Ascending aorta (tissue), 2 donors: ENCODE measurements at regions not wholly inside any gene's neighbourhood (a gene's known extent, or its start where the extent isn't known, plus 50 kb on each side); places are given as distances from the start of the nearest gene placed in this dataset.
A peak's percentile ranks its signal among the peaks of the same experiment; 100 is the strongest.
"Not testable (repeated sequence)": the region's sequence is repeated elsewhere in the genome, so short reads cannot be mapped to it uniquely, and the experiment has no call there.

Experiments used
- DNase-seq, 2 donors: peaks; one replicate each; pipeline ENCODE4 v3.0.0-alpha.2; 2019; ENCODE audit warnings: low spot score in 2 of 2
- H3K27ac ChIP-seq, 2 donors: fragments of 200-600 bp; sonication (generic); one replicate each; pipeline ENCODE4 v1.5.1; 2016 to 2017; ENCODE audit warnings: mild to moderate bottlenecking in 1 of 2
- H3K27me3 ChIP-seq: fragments of 200-600 bp; sonication (generic); one replicate; pipeline ENCODE4 v1.5.1; 2017
- H3K36me3 ChIP-seq, 2 donors: fragments of 200-600 bp; sonication (generic); one replicate each; pipeline ENCODE4 v1.5.1; 2016
- H3K4me1 ChIP-seq, 2 donors: fragments of 200-600 bp; sonication (generic); one replicate each; pipeline ENCODE4 v1.5.1; 2016 to 2017; ENCODE audit warnings: mild to moderate bottlenecking in 1 of 2
- H3K4me3 ChIP-seq, 2 donors: fragments of 200-600 bp; sonication (generic); one replicate each; pipeline ENCODE4 v1.5.1; 2016 to 2017; ENCODE audit warnings: mild to moderate bottlenecking in 1 of 2
- H3K9me3 ChIP-seq, 2 donors: fragments of 200-600 bp; sonication (generic); one replicate each; pipeline ENCODE4 v1.5.1; 2016
- intact Hi-C: fragments of 100-400 bp; cut with DNase I; formaldehyde crosslinking; loops from one replicate; pipeline ENCODE4 v1.15.1; 2023
- TF ChIP-seq, protein P1 (sequence below), 3 experiments: fragments of 200-600 bp in 2 of 3; fragments of 450-650 bp in 1 of 3; sonication (generic) in 2 of 3; IDR thresholded peaks; one replicate each; pipeline ENCODE4 v1.5.1; 2016 to 2019; ENCODE audit warnings: antibody characterized with exemption in 3 of 3, mild to moderate bottlenecking in 1 of 3, moderate library complexity in 1 of 3

DNA sequence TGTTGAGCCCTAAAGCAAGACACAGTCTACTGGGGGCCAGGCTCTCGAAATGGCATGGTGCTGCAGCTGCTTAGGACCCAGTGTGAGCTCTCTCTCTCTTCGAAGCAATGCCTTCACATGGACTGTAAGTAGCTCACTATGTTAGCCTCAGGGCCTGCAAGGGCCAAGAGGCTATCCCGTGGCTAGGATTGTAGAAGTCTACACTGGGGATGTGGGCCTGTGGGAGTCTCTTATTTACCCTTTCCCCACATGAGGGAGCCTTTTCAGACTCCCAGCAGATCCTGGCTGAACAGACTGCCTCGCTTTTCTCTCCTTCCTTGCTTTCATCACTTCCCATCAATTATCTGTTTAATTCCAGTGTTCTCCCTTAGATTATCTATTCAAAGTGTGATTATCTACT lies 101.4 kb downstream of the GPR65 start:
- Histone ChIP-seq H3K27me3 (no peaks in the 10 kb centered on the region), H3K36me3 (no peaks in the 10 kb centered on the region), H3K27ac (no peak overlapping the region), H3K4me3 (no peak overlapping the region), H3K9me3 (peaks cover 0 to 3% of the 10 kb centered on the region in 2 donors), H3K4me1 (no peaks in the 10 kb centered on the region)
- DNase-seq: no peak
- intact Hi-C loops: no loop called here
- TF ChIP-seq, protein P1, sequence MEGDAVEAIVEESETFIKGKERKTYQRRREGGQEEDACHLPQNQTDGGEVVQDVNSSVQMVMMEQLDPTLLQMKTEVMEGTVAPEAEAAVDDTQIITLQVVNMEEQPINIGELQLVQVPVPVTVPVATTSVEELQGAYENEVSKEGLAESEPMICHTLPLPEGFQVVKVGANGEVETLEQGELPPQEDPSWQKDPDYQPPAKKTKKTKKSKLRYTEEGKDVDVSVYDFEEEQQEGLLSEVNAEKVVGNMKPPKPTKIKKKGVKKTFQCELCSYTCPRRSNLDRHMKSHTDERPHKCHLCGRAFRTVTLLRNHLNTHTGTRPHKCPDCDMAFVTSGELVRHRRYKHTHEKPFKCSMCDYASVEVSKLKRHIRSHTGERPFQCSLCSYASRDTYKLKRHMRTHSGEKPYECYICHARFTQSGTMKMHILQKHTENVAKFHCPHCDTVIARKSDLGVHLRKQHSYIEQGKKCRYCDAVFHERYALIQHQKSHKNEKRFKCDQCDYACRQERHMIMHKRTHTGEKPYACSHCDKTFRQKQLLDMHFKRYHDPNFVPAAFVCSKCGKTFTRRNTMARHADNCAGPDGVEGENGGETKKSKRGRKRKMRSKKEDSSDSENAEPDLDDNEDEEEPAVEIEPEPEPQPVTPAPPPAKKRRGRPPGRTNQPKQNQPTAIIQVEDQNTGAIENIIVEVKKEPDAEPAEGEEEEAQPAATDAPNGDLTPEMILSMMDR (IDR thresholded peaks at IDR 0.05): no peak

GRCh38 chr14:88127669-88128068 lies 122.7 kb downstream of the GPR65 start:
- H3K9me3 ChIP-seq, H3K4me3 ChIP-seq, H3K36me3 ChIP-seq, H3K4me1 ChIP-seq, DNase-seq, intact Hi-C loops, H3K27me3 ChIP-seq, H3K27ac ChIP-seq: not testable (repeated sequence)

DNA sequence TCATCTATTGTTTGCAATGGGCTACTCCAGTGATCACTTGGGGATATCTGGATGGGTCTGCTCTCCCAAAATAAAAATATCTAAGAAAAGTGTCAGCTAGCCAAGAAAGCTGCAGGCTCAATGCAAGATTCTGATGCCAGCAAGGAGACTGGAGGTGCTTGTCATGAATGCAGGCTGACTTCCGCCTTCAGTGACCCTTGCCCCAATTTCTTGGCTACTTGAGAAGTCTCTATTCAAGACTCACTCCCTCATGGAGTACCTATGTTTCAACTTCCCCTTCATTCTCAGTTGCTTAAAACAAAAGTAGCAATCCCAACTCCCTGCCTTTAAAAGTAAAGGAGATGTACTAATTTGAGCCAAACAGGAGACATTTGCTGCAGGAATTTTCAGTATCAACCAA lies 123.9 kb downstream of the GPR65 start:
- Histone ChIP-seq H3K9me3 (no peaks in the 10 kb centered on the region), H3K36me3 (no peaks in the 10 kb centered on the region), H3K27me3 (no peaks in the 10 kb centered on the region), H3K27ac (no peak overlapping the region), H3K4me1 (peaks cover 0 to 4% of the 10 kb centered on the region in 2 donors), H3K4me3 (no peak overlapping the region)
- TF ChIP-seq, protein P1 (IDR thresholded peaks at IDR 0.05): no peak
- intact Hi-C loops: no loop called here
- no peak for DNase-seq

DNA sequence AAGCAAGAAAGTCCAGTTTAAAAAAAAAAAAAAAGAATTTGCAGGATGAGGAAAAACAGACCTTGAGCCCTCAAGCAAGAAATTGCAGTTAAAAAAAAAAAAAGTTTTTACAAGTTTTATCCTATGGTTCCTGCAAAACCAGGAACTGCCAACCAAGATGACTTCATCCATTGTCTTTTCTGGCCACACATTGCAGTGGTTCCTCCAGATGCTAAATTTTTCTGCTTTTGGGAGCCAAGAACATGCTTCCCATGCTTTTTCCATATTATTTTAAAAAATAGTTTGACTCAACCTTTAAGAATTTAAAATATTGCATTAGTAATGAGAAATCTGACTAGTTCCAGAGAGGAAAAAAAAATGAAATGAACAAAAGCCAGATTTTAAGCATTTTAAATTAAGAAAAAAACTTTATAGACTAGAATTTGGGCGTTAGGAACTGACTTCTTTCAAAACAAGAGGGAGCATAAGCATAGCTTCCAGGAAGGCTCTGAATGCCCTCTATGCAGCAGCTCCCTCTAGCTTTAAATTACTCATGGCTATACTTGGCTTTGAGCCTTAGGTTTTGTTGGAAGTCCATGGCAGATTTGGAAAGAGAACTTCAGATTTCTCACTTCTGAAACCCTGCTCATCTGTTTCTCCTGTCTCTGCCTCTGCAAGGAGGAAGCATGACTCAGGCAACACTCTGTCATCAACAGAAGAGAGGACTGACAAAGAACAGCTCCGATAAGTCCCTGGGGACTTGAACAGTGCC lies 124.5 kb downstream of the GPR65 start:
- H3K36me3 ChIP-seq: no peaks in the 10 kb centered on the region
- DNase-seq: no peak
- H3K4me1 ChIP-seq: peaks cover 0 to 4% of the 10 kb centered on the region in 2 donors
- no peak overlapping the region for H3K4me3 ChIP-seq
- TF ChIP-seq, protein P1 (IDR thresholded peaks at IDR 0.05): peak in 1 of 3 experiments; percentile 6
- H3K27me3 ChIP-seq: no peaks in the 10 kb centered on the region
- H3K27ac ChIP-seq: peak overlapping the region in 1 of 2 donors; percentile 52
- intact Hi-C loops: no loop called here
- no peaks in the 10 kb centered on the region for H3K9me3 ChIP-seq

- Histone ChIP-seq H3K4me3 (no peak overlapping the region), H3K27ac (peak overlapping the region in 1 of 2 donors; percentile 52), H3K4me1 (peaks cover 0 to 4% of the 10 kb centered on the region in 2 donors), H3K9me3 (no peaks in the 10 kb centered on the region), H3K36me3 (no peaks in the 10 kb centered on the region), H3K27me3 (no peaks in the 10 kb centered on the region)
- no peak for DNase-seq
- intact Hi-C loops: no loop called here
- TF ChIP-seq, protein P1 (IDR thresholded peaks at IDR 0.05): no peak
These were observed 125.1 kb downstream of the GPR65 start for GRCh38 chr14:88130057-88130432.
